ENCODE measurements at regions not wholly inside any gene's neighbourhood (a gene's known extent, or its start where the extent isn't known, plus 50 kb on each side); places are given as distances from the start of the nearest gene placed in this dataset.
A peak's percentile ranks its signal among the peaks of the same experiment; 100 is the strongest.

DNA sequence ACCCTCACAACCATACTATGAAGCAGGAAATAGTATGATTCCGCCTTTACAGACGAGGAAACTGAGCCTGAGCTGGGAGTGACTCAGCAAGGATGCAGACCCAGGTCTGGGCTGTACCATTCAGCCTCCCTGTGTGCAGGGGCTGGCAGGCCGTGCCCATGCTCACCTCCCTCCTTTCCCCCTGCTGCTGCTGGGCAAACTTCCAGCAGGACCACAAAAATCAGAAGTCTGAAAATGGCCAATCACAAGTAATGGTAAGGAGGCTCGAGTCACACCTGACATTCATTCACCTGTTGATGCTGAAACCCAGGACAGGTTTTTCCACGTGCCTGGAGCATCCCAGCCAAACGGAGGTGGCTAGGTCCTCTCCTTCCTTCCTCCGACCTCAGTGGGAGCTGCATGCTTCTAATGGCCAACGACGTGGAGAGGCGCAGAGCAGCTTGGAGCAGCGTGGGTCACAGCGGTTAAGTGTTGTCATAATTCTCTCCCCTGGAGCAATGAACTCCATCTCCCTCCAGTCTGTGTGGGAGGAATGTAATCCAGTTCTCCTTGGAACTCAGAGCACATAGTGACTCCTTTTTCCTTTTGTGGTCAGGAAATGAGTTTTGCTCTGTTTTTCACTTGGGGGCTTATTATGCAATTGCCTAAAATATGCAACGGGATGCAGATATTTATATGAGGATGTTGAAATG, 371.7 kb downstream of the BCOR start:
- no peak for DNase-seq

DNA sequence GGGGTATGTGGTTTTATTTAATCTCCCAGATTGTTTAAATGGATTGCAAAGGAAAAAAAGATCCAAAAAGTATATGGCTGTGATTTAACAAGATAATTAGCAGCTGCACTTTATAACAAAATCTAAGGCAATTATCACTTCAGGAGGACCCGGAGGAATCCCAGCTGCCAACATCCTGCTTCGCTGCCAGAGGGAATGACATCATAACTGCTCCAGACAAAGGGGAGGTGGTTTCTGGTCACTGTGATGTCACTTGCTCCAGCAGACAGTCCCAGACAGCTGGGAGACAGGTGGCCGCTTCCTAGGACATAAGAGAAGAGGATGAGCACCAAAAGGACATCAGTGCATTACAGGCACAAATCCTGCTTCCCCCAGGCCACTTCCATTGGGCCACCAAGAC, 371.0 kb downstream of the BCOR start:
- DNase-seq, result no peak

DNA sequence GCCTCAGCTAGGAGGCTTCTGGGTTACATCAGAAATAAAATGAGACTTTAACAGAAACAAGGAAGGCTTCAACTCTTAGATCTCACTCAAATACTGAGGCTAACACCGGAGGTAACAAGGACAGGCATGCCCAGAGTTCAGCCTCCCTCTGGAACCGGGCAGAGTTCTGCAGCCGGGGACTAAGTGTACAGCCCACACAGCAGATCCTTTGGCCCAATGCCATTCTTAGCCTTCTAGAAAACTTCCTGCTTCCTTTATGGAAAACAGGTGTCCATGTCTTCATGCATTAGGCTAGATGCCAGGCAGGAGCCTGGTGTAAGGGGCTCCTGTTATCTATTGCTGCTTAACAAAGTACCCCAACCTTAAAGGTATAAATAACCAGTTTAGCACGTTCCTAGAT, 369.7 kb downstream of the BCOR start:
- no peak for DNase-seq

DNA sequence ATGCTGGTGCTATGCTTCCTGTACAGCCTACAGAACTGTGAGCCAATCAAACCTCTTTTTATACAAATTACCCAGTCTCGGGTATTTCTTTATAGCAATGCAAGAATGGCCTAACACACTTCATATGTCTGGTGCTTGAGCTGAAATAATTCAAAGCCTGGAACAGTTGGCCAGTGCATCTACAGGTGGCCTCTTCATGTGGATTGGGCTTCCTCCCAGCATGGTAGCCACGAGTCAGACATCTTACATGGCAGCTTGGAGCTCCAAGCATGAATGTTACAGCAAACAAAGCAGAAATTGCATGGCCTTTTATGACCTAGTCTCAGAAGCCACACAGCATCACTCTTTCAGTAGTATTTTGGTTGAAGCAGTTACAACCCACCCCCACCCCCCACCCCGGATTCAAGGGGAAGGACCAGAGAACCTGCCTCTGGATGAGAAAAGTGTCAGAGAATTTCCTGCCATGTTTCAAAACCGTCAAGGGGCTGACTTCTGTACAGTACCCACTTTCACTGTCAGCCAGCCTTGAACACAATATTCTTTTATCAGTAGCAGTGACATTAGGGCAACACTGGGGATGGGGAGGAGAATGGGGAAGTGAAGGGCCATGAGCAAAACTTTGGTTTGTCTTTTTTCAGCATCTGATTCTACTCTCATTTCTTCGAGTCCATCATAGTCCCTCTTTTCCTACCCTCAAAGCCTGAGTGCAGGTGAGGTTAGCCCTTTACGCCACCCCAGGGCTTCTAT, 368.7 kb downstream of the BCOR start:
- DNase-seq, result no peak

DNA sequence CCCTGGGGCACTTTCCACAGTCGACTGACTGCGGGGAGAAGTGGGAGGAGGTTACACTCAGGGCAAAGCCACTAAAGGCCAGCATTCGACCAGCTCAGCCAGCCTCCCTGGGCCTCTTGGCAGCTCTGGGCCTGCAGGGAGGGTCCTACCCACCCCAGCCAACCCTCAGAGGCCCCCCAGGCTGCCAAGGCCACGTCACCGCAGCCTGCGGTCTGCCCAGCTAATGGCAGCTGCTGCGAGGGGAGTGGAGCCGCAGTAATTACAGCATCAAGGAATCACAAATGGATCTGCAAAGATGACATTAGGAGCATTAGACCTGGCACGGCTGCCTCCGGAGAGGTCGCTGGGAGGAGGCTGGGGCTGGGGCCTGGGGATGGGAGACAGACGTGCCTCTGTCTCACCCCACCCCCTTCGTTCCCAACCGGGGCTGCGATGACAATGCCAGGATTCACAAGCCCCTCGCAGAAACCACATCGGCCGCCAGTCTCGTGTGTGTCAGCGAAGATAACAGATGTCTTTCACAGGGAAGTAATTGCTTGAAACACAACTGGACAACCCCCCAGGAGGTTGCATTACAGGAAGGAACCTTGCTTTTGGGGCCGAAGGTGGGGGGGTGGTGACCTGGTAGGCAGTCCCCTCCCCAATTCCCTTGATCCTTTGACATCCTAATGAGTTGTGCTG, 367.6 kb downstream of the BCOR start:
- DNase-seq, result no peak

DNA sequence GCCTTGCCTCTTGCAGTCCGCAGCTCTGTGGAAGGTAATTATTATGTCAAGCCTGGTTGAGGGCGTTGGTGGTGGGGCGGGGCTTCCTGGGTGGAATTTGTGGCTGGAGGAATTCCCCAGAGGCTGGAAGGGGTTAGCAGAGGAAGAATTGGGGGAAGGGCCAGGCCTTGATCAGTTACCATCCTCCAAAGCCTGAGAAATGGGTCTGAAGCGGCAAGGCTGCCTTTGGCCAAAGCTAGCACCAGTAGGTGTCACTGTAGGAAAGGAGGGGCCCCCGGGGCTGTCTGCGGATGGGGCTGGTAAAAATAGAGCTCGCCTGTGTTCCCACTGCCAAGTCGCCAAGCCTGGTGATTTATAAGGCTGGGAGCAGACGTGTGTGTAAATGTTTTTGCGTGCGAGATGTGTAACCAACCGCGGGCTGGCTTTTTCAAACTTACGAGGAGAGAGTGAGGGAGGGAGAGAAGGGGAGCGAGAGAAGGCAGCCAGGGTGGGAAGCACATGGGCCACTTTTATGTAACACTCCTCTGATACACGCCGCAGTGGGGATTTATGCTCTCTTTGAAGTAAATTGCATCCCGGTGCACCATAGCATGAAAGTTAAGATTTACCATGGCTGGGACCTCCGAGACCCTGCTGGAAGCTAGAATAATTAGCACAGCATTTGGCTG, 367.0 kb downstream of the BCOR start:
- DNase-seq, result peak; percentile 49

DNA sequence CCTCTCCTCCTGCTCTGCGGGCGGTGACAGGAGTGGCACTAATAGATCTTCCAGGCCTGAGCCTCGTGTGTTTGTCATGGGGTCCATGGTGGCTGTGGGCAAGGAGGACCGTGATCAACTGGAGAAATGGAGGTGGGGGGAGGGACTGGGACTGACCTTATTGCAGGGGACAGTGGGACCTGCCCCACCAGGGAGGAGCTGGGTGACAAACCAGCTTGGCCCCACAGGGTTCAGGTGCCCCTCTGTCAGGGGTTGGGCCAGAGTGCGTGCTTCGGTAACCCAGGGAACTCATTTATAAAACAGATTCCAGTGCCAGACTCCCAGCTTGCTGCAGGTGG, 366.5 kb downstream of the BCOR start:
- no peak for DNase-seq

DNA sequence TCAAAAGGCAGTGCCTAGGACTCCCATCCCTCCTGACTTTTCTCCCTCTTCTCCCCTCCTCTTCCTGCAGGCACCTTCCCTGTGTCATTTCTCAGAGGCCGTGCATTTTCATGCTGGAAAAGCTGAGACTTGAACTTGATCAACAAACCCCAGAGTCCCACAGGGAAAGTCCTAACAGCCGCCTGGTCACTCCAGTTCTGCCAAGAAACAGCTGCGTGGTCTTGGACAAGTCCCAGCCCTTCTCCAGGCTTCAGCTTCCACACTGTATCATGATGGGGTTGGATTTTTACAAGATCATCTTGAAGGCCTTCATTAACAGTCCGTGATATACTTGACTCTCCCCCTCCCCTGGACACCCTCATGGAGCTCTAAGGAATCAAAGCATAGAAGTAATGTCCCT, 366.0 kb downstream of the BCOR start:
- no peak for DNase-seq

DNA sequence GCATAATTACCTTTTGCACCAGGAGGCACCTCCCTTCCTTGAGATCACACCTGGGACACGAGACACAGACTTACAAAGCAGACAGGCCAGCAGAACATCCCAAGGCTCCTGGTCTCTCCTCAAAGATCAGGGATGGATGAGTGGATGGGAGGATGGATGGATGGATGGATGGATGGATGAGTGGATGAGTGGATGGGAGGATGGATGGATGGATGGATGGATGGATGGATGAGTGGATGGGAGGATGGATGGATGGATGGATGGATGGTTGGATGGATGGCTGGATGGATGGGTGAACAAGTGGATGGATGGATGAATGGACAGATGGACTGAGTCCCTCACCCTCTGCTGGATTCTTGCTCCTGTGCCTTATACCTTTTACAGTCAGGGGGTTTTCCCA, 364.0 kb downstream of the BCOR start:
- no peak for DNase-seq

DNA sequence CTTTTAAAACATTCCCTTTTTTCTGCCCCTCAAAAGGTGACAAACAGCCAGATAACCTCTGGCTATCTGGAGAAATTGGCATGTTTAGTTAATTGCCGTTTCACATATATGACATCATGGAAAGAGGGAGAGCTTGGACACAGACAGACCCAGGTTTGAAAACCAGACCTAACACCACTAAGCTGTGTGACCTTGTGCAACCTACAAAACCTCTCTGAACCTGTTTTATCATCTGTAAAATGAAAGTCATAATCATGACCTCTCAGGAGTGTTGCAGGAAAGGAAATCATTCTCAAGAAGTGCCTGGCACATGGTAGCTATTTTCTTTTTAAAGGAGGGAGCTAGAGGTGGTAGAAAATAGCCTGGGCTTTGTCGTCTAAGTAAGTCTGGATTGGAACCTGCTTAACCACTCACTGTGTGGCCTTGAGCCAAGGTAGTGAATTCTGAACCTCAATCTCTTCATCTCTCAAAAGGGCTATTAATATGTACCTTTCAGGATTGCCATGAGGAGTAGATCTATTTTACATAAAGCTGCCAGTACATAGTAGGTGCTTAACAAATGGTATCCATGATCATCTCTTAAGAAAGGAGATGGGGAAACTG, 363.5 kb downstream of the BCOR start:
- no peak for DNase-seq

DNA sequence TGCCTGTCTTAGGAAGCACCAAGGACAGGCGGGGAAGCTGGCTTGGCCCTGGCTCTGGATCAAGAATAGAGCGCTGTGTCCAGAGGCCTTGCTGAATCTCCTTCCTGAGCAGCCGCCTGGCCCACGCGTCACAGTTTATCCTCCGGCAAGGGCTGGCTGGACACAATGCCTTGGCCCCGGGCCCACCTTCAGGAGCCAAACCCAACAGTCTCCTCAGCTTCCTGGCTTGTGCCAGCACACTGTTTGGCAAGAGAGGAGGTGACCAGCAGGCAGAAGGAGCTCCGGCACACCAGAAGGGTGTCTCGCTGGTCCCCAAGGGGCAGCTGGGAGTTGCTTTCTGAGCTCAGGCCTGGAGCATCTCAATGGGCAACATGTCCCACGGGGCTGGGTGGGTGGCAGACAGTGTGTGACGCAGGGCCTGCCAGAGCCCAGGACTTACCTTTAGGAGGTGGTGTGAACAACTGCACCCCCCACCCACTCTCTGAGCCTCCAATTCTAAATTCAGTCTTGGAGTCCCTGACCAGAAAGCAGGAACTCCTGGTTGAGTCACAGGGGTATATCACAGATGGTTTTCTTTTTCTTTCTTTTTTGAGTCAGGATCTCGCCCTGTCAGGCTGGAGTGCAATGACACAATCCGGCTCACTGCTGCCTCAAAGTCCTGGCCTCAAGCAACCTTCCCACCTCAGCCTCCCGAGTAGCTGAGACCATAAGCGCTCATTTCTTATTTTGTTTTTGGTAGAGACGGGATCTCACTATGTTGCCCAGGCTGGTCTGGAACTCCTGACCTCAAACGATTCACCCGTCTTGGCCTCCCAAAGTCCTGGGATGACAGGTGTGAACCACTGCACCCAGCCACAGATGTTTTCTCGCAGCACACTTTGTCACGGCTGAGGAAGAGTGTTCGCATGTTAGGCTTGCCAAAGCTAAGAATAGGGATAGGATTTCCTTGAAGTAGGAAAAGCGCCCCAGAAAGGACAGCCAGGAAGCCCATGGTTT, 361.2 kb downstream of the BCOR start:
- no peak for DNase-seq

DNA sequence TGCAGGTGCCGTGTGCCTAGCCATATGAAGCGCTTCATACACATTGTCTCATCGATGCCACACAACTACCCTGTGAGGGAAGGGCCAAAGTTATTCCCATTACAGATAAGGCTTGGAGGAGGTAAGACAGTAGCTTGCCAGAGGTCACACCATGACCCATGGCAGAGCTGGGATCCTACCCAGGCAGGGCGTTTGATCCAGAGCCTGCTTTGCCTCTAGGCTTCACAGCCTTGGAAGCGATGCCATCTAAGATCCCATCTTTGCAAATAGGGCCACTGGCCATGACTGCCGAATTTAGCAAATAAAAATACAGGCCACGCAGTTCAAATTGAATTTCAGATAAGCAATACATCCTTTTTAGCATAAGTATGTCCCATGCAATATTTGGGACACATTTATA, 358.2 kb downstream of the BCOR start:
- no peak for DNase-seq

DNA sequence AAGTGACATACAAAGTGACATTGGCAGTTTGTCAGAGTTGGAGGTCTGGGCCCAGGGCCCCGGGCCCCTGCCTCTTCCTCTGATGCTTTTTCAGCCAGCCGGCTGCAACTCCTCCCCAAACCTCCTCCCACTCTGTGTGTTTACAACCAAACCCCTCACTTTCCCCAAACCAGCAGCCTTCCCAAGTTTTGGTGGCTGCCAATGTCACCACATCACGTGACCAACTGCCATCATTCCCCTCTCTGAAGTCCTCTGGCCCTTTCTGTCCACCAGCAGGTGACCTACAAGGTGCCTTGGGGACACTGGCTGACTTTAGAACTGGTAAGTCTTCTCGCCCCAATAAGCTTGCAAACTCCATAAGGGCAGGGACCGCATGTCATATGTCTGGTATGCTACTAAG, 357.7 kb downstream of the BCOR start:
- no peak for DNase-seq

DNA sequence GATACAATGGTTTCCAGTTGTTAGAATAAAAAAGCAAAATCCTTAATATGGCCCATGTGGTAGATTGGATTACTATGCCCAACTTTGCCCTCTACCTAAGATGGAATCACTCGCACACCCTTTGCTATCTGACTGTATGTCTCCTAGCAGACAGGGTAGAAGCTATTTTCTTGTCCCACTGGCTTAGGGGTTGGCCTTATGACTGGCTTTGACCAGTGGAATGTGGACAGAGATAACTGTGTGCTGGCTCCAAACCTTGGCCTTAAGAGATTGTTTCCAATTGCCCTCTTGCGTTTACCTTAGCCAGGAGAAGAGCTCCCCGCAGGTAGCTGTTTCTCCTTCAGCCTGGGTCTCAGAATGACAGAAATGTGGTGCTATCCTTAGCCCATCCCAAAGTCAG, 355.9 kb downstream of the BCOR start:
- no peak for DNase-seq

DNA sequence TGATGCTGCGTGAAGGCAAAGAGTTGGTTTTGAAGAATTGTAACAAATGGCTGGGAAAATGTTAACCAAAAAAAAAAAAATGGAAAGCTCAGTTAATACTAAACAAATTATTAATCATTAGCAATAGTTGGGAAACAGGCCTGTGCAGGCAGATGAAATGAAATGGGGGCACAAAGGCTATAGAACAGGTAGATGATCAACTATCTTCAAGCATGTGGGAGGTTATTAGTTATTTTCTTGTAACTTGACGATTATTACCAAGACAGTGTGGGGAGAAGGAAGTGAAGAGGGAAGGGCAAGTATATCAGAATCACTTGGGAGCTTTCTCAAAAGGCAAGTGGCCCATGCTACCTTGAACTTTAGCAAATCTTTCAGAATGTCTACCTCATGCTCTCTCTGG, 351.9 kb downstream of the BCOR start:
- DNase-seq, result no peak

DNA sequence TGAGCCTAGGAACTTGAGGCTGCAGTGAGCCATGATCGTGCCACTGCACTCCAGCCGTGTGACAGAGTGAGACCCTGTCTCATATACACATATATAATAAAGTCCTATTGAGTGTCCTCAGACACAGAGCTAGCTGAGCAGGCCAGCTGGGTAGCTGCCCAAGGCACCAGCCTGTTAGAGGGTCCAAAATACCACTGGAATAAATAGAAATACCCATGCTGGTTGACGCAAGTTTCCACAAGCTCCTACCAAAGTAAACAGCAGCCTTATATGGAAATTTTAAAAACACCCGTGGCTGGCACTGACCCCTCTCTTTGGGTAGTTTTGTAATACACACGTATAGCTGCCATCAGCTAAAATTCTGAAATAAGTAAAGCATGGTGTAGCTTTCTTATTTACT, 348.6 kb downstream of the BCOR start:
- no peak for DNase-seq

DNA sequence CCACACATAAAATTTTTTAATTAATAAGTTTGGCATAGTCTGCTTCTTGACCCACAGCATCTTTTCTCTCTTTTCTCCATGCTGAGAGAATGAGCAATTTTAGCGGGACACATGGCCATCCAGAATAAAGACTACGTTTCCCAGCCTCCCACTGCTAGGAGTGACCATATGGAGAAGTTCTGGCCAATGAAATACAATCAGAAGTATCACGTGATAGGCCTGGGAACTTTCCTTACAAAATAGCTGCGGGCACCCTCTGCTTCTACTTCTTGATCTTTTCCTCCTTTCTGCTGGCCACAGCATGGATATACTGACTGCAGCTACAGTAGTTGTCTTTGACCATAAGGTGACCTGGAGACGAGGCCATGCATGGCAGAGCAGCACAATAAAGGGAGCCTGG, 348.0 kb downstream of the BCOR start:
- no peak for DNase-seq

DNA sequence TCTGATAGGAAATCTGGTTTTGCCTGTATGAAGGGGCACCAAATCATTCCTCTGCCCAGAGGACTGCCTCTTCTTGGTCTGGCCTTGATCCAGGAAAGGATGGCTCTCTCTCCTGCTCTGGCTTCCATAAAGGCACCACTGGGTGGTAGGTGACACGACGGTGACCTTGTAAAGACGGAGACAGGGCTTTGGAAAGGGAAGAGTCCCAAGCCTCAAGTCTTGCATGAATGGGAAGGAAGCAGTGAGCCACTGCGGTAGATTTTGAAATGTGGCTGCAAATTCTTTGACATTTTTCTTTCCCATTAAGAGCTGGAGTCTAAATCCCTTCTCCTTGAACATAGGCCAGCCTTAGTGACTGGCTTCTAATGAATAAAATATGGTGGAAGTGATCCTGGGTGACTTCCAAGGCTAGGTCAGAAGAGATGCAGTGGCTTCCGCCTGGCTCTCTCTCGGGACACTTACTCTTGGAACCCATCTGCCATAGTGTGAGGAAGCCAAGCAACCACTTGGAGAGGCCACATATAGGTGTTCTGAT, 347.4 kb downstream of the BCOR start:
- no peak for DNase-seq

DNA sequence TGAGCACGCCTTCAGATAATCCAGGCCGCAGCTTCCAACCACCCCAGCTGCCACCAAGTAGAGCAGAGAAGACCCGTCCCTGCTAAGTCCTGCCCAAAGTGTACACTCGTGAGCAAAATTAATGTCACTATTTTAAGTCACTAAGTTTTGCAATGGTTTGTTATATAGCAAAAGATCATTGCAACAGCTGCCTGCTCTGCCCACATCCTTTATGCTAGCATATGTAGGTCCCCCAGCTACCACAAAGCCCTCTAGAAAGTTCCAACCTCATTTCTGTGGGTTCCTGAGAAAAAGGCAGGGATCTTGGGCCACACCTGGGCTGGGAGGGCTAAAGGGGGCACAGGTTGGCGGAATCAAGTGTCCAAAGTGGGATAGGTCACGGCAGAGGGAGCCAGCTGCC, 346.9 kb downstream of the BCOR start:
- no peak for DNase-seq

DNA sequence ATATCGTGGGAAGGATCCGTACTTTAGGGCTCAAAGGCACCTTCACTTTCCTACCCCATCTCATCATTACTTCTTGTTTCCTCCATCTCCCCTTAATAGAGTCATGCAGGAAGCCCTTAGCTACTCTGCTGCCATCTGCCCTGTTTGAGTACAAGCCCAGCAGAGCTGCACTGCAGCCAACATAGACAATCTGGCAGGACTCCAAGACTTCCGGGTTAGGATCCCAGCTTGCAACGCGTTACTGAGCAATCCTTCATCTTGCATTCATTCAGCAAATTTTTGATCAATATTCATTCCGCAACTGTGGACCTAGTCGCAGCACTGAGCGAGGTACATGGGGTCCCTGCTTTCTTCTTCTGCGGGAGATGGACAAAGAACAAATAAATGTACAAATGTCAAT, 344.9 kb downstream of the BCOR start:
- DNase-seq, result no peak

DNA sequence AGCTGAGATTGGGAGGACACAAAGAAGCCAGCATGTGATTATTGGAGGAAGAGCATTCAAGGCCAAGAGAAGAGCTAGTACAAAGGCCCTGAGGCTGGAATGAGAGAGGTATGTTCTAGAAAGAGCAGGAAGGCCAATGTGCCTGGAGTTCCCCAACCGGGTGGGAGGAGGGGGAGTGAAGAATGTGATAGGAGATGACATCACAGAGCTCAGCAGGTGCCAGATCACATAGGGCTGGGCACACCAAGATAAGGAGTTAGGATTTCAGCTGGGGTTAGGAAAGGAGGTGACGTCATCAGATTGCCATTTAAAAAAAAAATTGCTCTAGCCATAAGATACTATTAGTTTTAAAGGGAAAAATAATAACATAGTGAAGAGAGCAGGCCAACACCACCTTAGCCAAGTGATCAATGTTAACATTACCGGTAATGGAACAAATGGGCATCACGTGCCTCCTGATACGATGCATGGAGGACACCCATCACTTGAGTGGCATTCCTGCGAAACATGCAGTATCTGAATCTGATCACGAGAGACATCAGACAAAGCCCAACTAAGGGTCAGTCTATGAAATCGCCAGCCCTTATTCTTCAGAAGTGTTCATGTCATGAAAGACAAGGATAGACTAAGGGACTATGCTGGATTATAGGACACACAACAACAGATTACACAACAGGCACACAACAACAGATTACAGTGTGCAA, 344.3 kb downstream of the BCOR start:
- no peak for DNase-seq
